ENCODE measurements at regions not wholly inside any gene's neighbourhood (a gene's known extent, or its start where the extent isn't known, plus 50 kb on each side); places are given as distances from the start of the nearest gene placed in this dataset.

GRCh38 chr9:106634641-106635040, 228.3 kb upstream of the ZNF462 start:
- TF ChIP-seq CTCF (IDR thresholded peaks at IDR 0.05) (no peak), POLR2A (IDR thresholded peaks at IDR 0.05) (no peak)

Data from uterus (tissue), 2 donors.